Transverse colon (tissue), 3 donors: ENCODE measurements at regions not wholly inside any gene's neighbourhood (a gene's known extent, or its start where the extent isn't known, plus 50 kb on each side); places are given as distances from the start of the nearest gene placed in this dataset.

Experiments used
- POLR2A ChIP-seq: fragments of 450-650 bp; IDR thresholded peaks from one replicate; pipeline ENCODE4 v1.6.1; 2016; ENCODE audit warnings: antibody characterized with exemption, mild to moderate bottlenecking, moderate library complexity
- TF ChIP-seq, protein P1 (sequence below), 5 experiments: fragments of 200-600 bp in 3 of 5; fragments of 450-650 bp in 2 of 5; sonication (generic) in 3 of 5; IDR thresholded peaks; 1 replicate in 2 of 5; 2 replicates in 3 of 5; pipeline ENCODE4 v1.5.1; 2016 to 2017; ENCODE audit warnings: antibody characterized with exemption in 5 of 5, inconsistent platforms in 3 of 5, mild to moderate bottlenecking in 2 of 5, moderate library complexity in 1 of 5

DNA sequence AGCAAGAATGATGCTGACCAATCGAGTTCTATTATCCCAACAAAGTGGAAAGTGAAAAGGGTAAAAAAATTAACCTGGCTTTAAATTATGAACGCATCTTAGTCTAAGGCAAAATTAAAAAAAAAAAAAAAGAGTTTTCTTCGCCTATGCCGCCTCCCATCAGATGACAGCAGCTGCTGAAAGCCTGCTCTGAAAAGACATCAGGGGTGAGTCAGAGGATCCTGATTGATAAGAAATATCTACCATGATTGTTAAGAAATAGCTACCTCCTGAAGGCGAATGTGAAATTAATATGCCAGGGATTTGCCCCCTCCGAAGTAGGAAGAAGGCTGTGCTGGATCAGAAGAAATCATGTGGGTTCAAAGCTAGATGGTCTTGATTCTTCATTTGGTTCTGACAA is 216.8 kb upstream of the C1orf87 start:
- TF ChIP-seq, protein P1, sequence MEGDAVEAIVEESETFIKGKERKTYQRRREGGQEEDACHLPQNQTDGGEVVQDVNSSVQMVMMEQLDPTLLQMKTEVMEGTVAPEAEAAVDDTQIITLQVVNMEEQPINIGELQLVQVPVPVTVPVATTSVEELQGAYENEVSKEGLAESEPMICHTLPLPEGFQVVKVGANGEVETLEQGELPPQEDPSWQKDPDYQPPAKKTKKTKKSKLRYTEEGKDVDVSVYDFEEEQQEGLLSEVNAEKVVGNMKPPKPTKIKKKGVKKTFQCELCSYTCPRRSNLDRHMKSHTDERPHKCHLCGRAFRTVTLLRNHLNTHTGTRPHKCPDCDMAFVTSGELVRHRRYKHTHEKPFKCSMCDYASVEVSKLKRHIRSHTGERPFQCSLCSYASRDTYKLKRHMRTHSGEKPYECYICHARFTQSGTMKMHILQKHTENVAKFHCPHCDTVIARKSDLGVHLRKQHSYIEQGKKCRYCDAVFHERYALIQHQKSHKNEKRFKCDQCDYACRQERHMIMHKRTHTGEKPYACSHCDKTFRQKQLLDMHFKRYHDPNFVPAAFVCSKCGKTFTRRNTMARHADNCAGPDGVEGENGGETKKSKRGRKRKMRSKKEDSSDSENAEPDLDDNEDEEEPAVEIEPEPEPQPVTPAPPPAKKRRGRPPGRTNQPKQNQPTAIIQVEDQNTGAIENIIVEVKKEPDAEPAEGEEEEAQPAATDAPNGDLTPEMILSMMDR (IDR thresholded peaks at IDR 0.05), result no peak
- no peak for TF ChIP-seq POLR2A
